ENCODE measurements at regions not wholly inside any gene's neighbourhood (a gene's known extent, or its start where the extent isn't known, plus 50 kb on each side); places are given as distances from the start of the nearest gene placed in this dataset.
"Not testable (repeated sequence)": the region's sequence is repeated elsewhere in the genome, so short reads cannot be mapped to it uniquely, and the experiment has no call there.

- peak; percentile 17 for DNase-seq (ENCODE audit: low spot score)
Observed at GRCh38 chr1:234776256-234776875, 166.4 kb upstream of the IRF2BP2 start.

DNA sequence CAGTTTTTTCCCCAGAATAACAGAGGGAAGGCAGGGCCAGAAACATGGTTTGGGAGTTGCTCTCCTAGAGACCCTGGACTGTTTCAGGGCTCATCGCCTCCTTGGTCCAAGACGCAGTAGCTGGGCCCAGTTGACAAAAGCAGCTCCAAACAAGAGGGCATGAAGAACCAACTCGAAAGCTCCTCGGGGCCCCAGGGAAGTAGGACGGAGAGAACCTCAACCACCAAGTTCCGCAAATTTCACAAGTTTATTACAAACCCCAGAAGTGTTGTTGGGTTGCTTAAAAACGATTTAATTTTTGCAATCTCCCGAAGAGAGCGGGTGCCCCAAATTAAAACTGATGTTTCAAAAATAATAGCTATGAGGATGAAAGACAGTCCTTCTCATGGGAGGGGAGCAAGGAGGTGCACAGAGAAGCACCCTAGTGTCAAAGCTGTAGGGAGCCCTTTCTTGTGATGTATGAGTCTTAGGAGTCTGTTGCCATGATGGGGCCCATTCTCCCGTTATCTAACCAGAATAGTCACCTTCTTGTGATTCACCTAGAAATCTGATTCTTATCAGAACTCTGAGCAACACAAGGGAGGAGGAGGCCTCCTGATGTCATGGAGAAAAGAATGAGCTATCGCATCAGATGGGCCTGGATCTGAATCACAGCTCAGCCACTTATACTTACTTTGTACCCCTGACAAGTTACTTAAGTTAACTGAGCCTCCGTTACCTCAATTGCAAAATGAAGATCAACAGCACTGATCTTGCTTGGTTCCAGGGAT lies 165.7 kb upstream of the IRF2BP2 start:
- no peak for DNase-seq (ENCODE audit: low spot score)

- DNase-seq (ENCODE audit: low spot score): peak; percentile 14
Observed at GRCh38 chr1:234774971-234775370, 165.0 kb upstream of the IRF2BP2 start.

DNA sequence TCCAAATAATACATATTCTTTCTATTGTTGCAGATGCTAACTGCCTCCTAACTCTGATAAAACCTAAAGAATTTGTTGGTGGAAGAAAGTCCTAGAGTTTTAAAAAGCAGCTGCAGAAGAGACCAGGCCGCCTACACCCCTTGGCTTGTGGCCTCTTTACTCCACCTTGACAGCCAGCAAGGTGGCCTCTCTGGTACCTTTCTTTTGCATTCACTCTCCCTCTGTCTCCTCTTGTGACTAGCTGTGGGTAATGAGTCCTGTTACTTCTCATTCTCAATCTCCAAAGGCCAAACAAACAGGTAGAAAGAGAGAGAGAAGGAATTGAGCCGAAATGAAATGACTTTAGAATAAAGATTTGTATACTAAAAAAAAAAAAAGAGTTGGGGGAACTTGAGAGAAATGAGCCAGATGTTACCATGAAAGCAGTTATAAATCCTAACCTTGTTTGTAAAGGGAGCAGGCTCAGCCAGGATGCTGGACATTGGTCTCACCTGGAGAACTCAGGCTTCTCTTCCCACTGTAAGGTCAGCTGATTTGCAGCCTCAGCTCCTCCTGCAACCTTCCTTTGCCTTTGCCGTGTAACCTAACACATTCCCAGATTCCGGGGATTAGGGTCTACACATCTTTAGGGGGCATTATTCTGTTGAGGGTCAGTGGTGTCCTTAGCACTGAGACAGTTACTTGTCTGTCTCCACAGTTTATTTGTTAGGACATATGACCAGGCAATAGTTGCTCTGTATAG lies 164.1 kb upstream of the IRF2BP2 start:
- no peak for DNase-seq (ENCODE audit: low spot score)

- peak; percentile 94 for DNase-seq (ENCODE audit: low spot score)
Observed at GRCh38 chr1:234772345-234773147, 162.6 kb upstream of the IRF2BP2 start.

DNA sequence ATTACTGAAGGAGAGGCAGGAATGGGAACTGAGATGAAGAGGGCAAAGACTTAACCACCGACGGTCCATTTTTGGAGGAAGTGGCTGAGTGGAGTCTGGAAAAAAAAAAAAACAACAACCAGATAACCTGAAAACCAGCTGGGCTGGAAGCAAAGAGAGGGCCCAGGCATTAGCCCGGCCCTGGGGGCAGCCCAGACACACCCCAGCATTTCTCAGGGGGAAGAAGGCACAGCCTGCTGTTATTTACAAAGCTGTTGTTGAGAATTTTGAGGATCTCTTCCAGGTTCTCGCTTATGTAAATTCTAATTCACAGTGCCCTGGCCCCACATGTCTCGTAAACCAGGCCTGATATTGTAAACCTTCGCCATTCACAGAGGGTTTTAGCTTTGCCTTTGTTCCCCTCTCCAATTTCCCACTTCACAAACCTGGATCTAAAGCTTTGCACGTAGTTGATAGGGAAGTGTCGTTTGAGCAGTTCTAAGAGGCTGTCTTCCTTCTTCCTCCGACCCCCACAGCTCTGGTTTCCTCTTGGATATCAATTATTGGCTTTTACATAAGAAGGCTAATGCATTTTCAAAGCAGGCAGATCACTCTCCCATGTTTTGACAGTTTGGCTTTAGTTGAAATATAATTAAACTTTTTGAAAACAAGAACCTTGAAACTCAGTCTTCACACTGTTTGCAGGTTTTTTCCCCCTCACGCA lies 161.8 kb upstream of the IRF2BP2 start:
- no peak for DNase-seq (ENCODE audit: low spot score)

DNA sequence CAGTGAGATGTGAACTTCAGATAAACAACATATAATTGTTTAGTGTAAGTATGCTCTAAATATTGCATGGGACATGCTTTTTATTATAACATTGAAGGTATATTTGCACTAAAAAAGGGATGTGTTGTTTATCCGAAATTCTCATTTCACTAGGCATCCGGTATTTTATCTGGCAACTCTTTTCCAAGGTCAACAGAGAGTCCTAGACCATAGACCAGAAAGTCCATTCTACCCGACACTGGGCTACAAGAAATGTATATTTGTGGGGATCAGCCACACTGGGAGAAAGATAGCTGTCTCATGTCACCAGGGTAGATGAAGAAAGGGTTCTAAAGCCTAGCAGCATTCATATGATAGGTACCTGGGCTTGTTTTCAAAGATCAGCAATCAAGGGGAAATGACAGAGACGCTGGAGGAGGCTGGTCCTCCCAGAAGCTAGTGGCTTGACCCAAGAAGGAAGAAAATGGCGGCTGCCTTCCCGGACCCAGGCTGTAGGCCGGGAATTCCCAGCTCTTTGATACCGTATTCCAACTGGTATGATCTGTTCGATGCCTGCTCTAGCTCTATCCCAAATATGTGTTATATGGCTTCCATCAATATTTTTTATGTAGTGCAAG lies 161.1 kb upstream of the IRF2BP2 start:
- no peak for DNase-seq (ENCODE audit: low spot score)

GRCh38 chr1:234769986-234770795 lies 160.2 kb upstream of the IRF2BP2 start:
- DNase-seq (ENCODE audit: low spot score): no peak

DNA sequence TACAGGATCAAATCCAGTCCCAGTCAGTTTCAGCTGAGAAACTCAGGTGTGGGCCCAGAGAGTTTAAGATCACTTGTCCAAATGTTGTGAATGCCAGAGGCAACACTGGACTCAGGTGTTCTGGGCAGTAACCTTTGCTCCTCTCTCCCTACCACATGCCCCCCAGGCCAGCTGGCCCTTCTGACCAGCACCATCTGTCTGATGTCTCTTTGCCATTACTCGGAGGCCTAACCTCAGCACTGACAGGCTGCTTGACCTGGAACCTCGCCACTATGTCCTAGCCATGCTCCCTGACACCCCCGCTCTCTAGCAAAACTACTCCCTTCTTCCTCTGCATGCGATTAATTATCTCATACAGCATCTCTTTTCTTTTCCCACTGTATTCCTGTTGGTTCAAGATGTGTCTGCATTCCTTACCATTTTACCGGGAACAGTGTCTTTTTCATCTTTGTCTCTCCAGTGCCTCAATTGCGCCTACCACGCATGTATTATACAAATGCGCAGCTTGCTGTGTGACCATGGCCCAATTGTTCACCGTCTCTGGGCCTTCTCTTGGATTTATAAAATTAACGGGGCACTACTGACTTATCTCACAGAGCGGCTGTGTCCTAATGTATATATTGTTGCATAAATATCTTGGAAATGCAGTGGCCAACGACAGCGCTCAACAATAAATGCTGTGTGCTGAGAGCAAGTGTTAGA lies 159.5 kb upstream of the IRF2BP2 start:
- DNase-seq (ENCODE audit: low spot score): no peak

- no peak for DNase-seq (ENCODE audit: low spot score)
Observed at GRCh38 chr1:234768569-234769283, 158.7 kb upstream of the IRF2BP2 start.

GRCh38 chr1:234768171-234768568 lies 158.2 kb upstream of the IRF2BP2 start:
- no peak for DNase-seq (ENCODE audit: low spot score)

- DNase-seq (ENCODE audit: low spot score): no peak
Observed at GRCh38 chr1:234765672-234766071, 155.7 kb upstream of the IRF2BP2 start.

GRCh38 chr1:234765181-234765580 lies 155.2 kb upstream of the IRF2BP2 start:
- DNase-seq (ENCODE audit: low spot score): no peak

DNA sequence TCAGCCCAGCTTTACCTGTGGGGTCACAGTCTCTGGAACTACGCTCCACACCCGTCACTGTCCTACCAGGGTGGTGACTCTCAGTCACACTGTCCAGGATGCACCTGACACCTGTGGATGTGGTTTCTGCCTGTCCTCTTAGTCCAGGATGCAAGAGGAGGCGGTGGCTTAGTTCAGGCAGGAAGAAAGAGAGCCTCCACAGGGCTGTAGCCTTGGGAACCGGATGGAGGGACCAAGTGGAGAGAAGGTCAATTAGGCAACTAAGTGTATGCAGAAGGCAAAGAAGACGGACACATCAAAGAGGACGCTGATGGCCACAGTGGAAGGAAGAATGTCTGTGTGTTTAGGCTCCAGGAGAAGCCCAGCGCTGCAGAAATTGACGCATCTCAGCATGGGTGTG lies 153.9 kb upstream of the IRF2BP2 start:
- DNase-seq (ENCODE audit: low spot score): no peak

DNA sequence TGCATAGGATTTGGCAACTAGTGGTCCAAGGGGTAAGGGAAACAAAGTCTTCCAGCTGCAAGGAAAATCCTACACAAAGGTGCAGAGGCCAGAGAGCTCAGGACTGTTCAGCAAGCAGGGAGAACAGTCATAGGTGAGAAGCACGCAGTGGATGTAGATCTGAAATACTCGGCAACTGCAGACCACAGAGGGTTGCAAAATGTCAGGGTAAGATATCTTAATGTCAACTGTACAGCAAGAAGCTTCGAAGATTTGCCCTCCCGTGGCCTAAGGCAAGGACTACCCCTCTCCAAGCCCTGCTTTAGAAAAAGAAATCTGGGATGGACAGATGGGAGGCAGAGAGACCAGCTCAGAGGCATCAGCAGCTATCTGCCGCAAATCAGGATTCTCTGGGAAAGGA lies 153.4 kb upstream of the IRF2BP2 start:
- no peak for DNase-seq (ENCODE audit: low spot score)

GRCh38 chr1:234762127-234762526 lies 152.1 kb upstream of the IRF2BP2 start:
- not testable (repeated sequence) for DNase-seq (ENCODE audit: low spot score)

GRCh38 chr1:234760303-234760723 lies 150.3 kb upstream of the IRF2BP2 start:
- no peak for DNase-seq (ENCODE audit: low spot score)

DNA sequence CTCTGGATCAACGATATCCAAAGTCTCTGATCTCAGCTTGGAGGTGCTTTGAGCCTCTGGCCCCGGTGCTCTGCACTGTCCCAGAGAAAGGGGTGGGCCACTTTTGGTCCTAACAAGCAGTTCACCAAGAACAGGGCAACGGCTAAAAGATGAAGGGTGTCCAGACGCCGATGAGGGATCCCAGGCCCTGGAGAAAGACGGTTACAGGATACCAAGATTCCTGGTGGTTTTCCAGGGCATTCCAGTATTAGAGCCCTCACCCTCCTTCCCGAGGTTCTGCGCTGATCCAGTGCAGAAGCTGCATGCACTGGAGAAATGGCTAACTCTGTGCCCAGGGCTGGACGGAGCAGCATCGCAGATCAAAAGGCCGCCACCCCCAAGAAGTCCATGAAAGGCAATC lies 149.9 kb upstream of the IRF2BP2 start:
- DNase-seq (ENCODE audit: low spot score): no peak

- DNase-seq (ENCODE audit: low spot score): no peak
Observed at GRCh38 chr1:234758851-234759250, 148.9 kb upstream of the IRF2BP2 start.

All from AG20443 (cell line).